Panc1 (cell line): ENCODE measurements at regions not wholly inside any gene's neighbourhood (a gene's known extent, or its start where the extent isn't known, plus 50 kb on each side); places are given as distances from the start of the nearest gene placed in this dataset.

ENCODE experiments used
- ATAC-seq: fragments of 200-7000 bp; cut with Tn5 transposase; 2 replicates; pipeline ENCODE4 v1.9.1; 2020; ENCODE audit warnings: mild to moderate bottlenecking, moderate library complexity
- BruUV-seq: library from RNA; stranded (reverse); fragments of 400-500 nt; replicated peaks from 2 replicates; lab custom pipeline; 2021; lab: Mats Ljungman, UMichigan
- CTCF ChIA-PET: fragments of 300-600 bp; sonication (Branson Sonifier 250); formaldehyde crosslinking; loops from one replicate; lab custom pipeline; 2022; ENCODE audit warnings: antibody characterized with exemption; lab: Charles Lee
- POLR2A ChIA-PET: fragments of 300-600 bp; sonication (Branson Sonifier 250); formaldehyde crosslinking; loops from one replicate; lab custom pipeline; 2022; ENCODE audit warnings: antibody characterized with exemption; lab: Charles Lee
- DNase-seq: peaks from one replicate; pipeline ENCODE4 v3.0.0-alpha.2; 2010; ENCODE audit warnings: low read depth, low spot score
- H3K27ac ChIP-seq: 2 replicates; pipeline ENCODE4 v1.5.1; 2011; ENCODE audit warnings: mild to moderate bottlenecking, low read length, inconsistent platforms
- H3K27me3 ChIP-seq: fragments of 200-500 bp; sonication (Bioruptor generic); 2 replicates; pipeline ENCODE4 v1.6.0; 2014; ENCODE audit warnings: low read length, inconsistent platforms; ENCODE audit not compliant: control insufficient read depth, insufficient read depth
- H3K36me3 ChIP-seq: fragments of 200-500 bp; sonication (Bioruptor generic); 2 replicates; pipeline ENCODE4 v1.5.1; 2014; ENCODE audit warnings: inconsistent platforms, mild to moderate bottlenecking, low read length, moderate library complexity; ENCODE audit not compliant: control insufficient read depth, insufficient read depth
- H3K4me1 ChIP-seq: 2 replicates; pipeline ENCODE4 v1.5.1; 2011; ENCODE audit warnings: inconsistent platforms, mild to moderate bottlenecking, low read length, moderate library complexity; ENCODE audit not compliant: control insufficient read depth, insufficient read depth
- H3K4me3 ChIP-seq, 2 experiments: 2 replicates each; pipeline ENCODE4 v1.5.1; 2011 to 2012; ENCODE audit warnings: low read depth in 2 of 2, low read length in 2 of 2, mild to moderate bottlenecking in 2 of 2, inconsistent platforms in 1 of 2, moderate library complexity in 1 of 2
- H3K9me3 ChIP-seq: fragments of 200-500 bp; sonication (Bioruptor generic); 2 replicates; pipeline ENCODE4 v1.5.1; 2014; ENCODE audit warnings: low read depth, mild to moderate bottlenecking, inconsistent platforms, low read length, moderate library complexity; ENCODE audit not compliant: control insufficient read depth, insufficient read depth
- CTCF ChIP-seq: fragments of 450-650 bp; IDR thresholded peaks from 2 replicates; pipeline ENCODE4 v1.5.1; 2017; ENCODE audit warnings: mild to moderate bottlenecking
- POLR2AphosphoS5 ChIP-seq: IDR thresholded peaks from 2 replicates; pipeline ENCODE4 v1.6.1; 2012; ENCODE audit warnings: mild to moderate bottlenecking, low read depth, low read length, moderate library complexity
- REST ChIP-seq, 2 experiments: IDR thresholded peaks; 2 replicates each; pipeline ENCODE4 v1.6.1; 2011 to 2012; ENCODE audit warnings: low read depth in 2 of 2, control low read depth in 1 of 2, low read length in 1 of 2, mild to moderate bottlenecking in 1 of 2, moderate library complexity in 1 of 2; ENCODE audit not compliant: insufficient read depth in 1 of 2
- SIN3A ChIP-seq: IDR thresholded peaks from 2 replicates; pipeline ENCODE4 v1.6.1; 2012; ENCODE audit warnings: low read depth, mild to moderate bottlenecking, low read length, moderate library complexity, borderline replicate concordance; ENCODE audit not compliant: insufficient read depth
- TCF7L2 ChIP-seq: IDR thresholded peaks from 2 replicates; pipeline ENCODE4 v1.6.1; 2011; ENCODE audit warnings: mild to moderate bottlenecking, low read depth, low read length, inconsistent platforms
- in situ Hi-C: cut with HindIII; loops from 2 replicates; pipeline ENCODE4 v1.10.0; 2016; ENCODE audit warnings: low sequenced_read_pairs, low pct_unique_long_range_greater_than_20kb
- intact Hi-C: fragments of 100-400 bp; cut with micrococcal nuclease; formaldehyde crosslinking; loops from one replicate; pipeline ENCODE4 v1.10.0; 2022; ENCODE audit not compliant: unreplicated experiment

GRCh38 chr3:5520237-5520636 is 332.7 kb downstream of the EDEM1 start:
- no peaks in the 10 kb centered on the region for H3K4me1 ChIP-seq
- ChIA-PET CTCF (no interaction called here), POLR2A (no interaction called here)
- H3K36me3 ChIP-seq: no peaks in the 10 kb centered on the region
- intact Hi-C loops (no loop called here), in situ Hi-C loops (no loop called here)
- H3K27ac ChIP-seq: no peak overlapping the region
- no peak overlapping the region for H3K4me3 ChIP-seq
- ATAC-seq (no peak), DNase-seq (no peak)
- no peaks in the 10 kb centered on the region for H3K27me3 ChIP-seq
- TF ChIP-seq REST (IDR thresholded peaks at IDR 0.05; ENCODE audit: insufficient read depth in 1 of 2, low read depth in 2 of 2, low read length in 1 of 2) (no peak), CTCF (no peak), POLR2AphosphoS5 (no peak), SIN3A (no peak), TCF7L2 (no peak)
- H3K9me3 ChIP-seq: no peaks in the 10 kb centered on the region
- no TSS peak for BruUV-seq

GRCh38 chr3:5523125-5523524 is 335.6 kb downstream of the EDEM1 start:
- H3K36me3 ChIP-seq: no peaks in the 10 kb centered on the region
- H3K4me1 ChIP-seq: no peaks in the 10 kb centered on the region
- no TSS peak for BruUV-seq
- intact Hi-C loops: no loop called here
- no peak for TF ChIP-seq POLR2AphosphoS5
- TF ChIP-seq CTCF: no peak
- TF ChIP-seq TCF7L2: no peak
- TF ChIP-seq SIN3A: no peak
- no peak for TF ChIP-seq REST (IDR thresholded peaks at IDR 0.05; ENCODE audit: insufficient read depth in 1 of 2, low read depth in 2 of 2, low read length in 1 of 2)
- POLR2A ChIA-PET: no interaction called here
- in situ Hi-C loops: no loop called here
- H3K9me3 ChIP-seq: no peaks in the 10 kb centered on the region
- CTCF ChIA-PET: no interaction called here
- no peak overlapping the region for H3K4me3 ChIP-seq
- no peak overlapping the region for H3K27ac ChIP-seq
- no peak for DNase-seq
- no peaks in the 10 kb centered on the region for H3K27me3 ChIP-seq
- ATAC-seq: no peak
